Neural progenitor cell (in vitro differentiated cells): ENCODE measurements at regions not wholly inside any gene's neighbourhood (a gene's known extent, or its start where the extent isn't known, plus 50 kb on each side); places are given as distances from the start of the nearest gene placed in this dataset.

ENCODE experiments used
- EZH2phosphoT487 ChIP-seq: fragments of 200-600 bp; sonication (generic); IDR thresholded peaks from 2 replicates; pipeline ENCODE4 v1.6.1; 2017; ENCODE audit warnings: antibody characterized with exemption
- TF ChIP-seq, protein P1 (sequence below): fragments of 200-600 bp; sonication (generic); IDR thresholded peaks from 2 replicates; pipeline ENCODE4 v1.5.1; 2017; ENCODE audit warnings: antibody characterized with exemption, mild to moderate bottlenecking

DNA sequence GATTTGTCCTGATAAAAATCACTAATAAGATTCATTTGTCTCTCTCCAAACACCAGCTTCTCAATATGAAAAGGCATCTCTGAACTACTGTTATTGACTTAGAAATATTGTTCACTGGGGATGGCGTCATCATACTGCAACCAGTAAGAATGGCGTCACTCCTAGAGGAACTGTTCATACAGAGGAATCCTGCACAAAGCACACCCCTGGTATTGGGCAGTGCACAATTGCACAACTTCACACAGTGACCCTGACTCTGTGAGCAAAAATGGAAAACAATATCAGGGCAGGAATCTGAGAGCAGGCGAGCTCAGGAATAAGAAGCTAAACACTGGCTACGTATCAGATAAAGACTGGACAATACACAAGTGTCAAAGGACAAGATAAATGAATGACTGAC is 66.7 kb upstream of the PNPLA4 start:
- TF ChIP-seq, protein P1, sequence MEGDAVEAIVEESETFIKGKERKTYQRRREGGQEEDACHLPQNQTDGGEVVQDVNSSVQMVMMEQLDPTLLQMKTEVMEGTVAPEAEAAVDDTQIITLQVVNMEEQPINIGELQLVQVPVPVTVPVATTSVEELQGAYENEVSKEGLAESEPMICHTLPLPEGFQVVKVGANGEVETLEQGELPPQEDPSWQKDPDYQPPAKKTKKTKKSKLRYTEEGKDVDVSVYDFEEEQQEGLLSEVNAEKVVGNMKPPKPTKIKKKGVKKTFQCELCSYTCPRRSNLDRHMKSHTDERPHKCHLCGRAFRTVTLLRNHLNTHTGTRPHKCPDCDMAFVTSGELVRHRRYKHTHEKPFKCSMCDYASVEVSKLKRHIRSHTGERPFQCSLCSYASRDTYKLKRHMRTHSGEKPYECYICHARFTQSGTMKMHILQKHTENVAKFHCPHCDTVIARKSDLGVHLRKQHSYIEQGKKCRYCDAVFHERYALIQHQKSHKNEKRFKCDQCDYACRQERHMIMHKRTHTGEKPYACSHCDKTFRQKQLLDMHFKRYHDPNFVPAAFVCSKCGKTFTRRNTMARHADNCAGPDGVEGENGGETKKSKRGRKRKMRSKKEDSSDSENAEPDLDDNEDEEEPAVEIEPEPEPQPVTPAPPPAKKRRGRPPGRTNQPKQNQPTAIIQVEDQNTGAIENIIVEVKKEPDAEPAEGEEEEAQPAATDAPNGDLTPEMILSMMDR: no peak
- TF ChIP-seq EZH2phosphoT487: no peak
